Spleen (tissue), 11 donors: ENCODE measurements at regions not wholly inside any gene's neighbourhood (a gene's known extent, or its start where the extent isn't known, plus 50 kb on each side); places are given as distances from the start of the nearest gene placed in this dataset.

Source experiments
- DNase-seq: peaks from one replicate; pipeline ENCODE4 v3.0.0-alpha.2; 2020
- H3K27ac ChIP-seq, 8 donors: fragments of 200-600 bp; sonication (generic) in 7 of 8; 1 replicate in 4 of 8; 2 replicates in 4 of 8; pipeline versions ENCODE4 v1.5.0 to v1.8.0; 2016 to 2021; ENCODE audit warnings: inconsistent platforms in 4 of 8, mild to moderate bottlenecking in 4 of 8, moderate library complexity in 1 of 8
- H3K27me3 ChIP-seq, 7 donors: fragments of 200-600 bp; sonication (generic) in 6 of 7; replicated peaks in 1 of 7; 1 replicate in 4 of 7; 2 replicates in 3 of 7; pipeline versions ENCODE4 v1.5.0 to v1.8.0; 2016 to 2021; ENCODE audit warnings: inconsistent platforms in 3 of 7, mild to moderate bottlenecking in 1 of 7
- H3K36me3 ChIP-seq, 6 donors: fragments of 200-600 bp; sonication (generic) in 5 of 6; 1 replicate in 4 of 6; 2 replicates in 2 of 6; pipeline versions ENCODE4 v1.5.0 to v1.8.0; 2016 to 2021; ENCODE audit warnings: inconsistent platforms in 2 of 6
- H3K4me1 ChIP-seq, 6 donors: fragments of 200-600 bp; sonication (generic) in 5 of 6; 1 replicate in 3 of 6; 2 replicates in 3 of 6; pipeline versions ENCODE4 v1.5.0 to v1.8.0; 2016 to 2021; ENCODE audit warnings: inconsistent platforms in 3 of 6
- H3K4me3 ChIP-seq, 8 donors: fragments of 200-600 bp; sonication (generic) in 7 of 8; 1 replicate in 4 of 8; 2 replicates in 4 of 8; pipeline versions ENCODE4 v1.5.0 to v1.8.0; 2016 to 2021; ENCODE audit warnings: inconsistent platforms in 4 of 8, mild to moderate bottlenecking in 4 of 8, moderate library complexity in 2 of 8
- H3K9me3 ChIP-seq, 8 donors: fragments of 200-600 bp; sonication (generic) in 7 of 8; 1 replicate in 4 of 8; 2 replicates in 4 of 8; pipeline versions ENCODE4 v1.5.0 to v1.8.0; 2016 to 2021; ENCODE audit warnings: inconsistent platforms in 4 of 8
- CTCF ChIP-seq, 11 experiments: fragments of 200-600 bp in 7 of 11; fragments of 450-650 bp in 4 of 11; sonication (generic) in 4 of 11; IDR thresholded peaks in 8 of 11; conservative IDR thresholded peaks in 3 of 11; 1 replicate in 7 of 11; 2 replicates in 4 of 11; pipeline versions ENCODE4 v1.4.0 to v1.8.0; 2016 to 2021; ENCODE audit warnings: antibody characterized with exemption in 11 of 11, inconsistent platforms in 4 of 11, mild to moderate bottlenecking in 1 of 11
- POLR2A ChIP-seq, 3 donors: fragments of 450-650 bp; IDR thresholded peaks; one replicate each; pipeline ENCODE4 v1.5.1; 2017; ENCODE audit warnings: antibody characterized with exemption in 3 of 3, mild to moderate bottlenecking in 1 of 3
- POLR2AphosphoS5 ChIP-seq, 3 donors: sonication (generic); formaldehyde crosslinking; IDR thresholded peaks; one replicate each; pipeline ENCODE4 v1.5.1; 2017; ENCODE audit warnings: antibody characterized with exemption in 3 of 3
- WGBS, 5 donors: extraction: QIAGEN DNeasy Blood & Tissue Kit in 3 of 5; methylation state at CpG; one replicate each; pipeline versions ENCODE4 v1.1.5 to v1.1.7; 2013 to 2018; 5-methylcytosine and 5-hydroxymethylcytosine counted together
- intact Hi-C: fragments of 100-400 bp; cut with DNase I; formaldehyde crosslinking; loops from one replicate; pipeline ENCODE4 v1.15.0; 2023; ENCODE audit warnings: low total_unique reads
- donor health status: healthy with polysubstance abuse.
- donor health status: DM: no; HTN: no; CAD: no; lungs with moderate emphysema.
- donor health status: DM: no; HTN: no; CAD: no.
- donor health status: Bipolar disorder and iron deficiency.
- donor health status: healthy.
- donor health status: DM: no; HTN: no; CAD: no.
- donor health status: DM: yes; HTN: yes; CAD: no.

- intact Hi-C loops, result no loop called here
- Histone ChIP-seq H3K27ac (no peak overlapping the region), H3K27me3 (no peaks in the 10 kb centered on the region), H3K4me3 (no peak overlapping the region), H3K36me3 (no peaks in the 10 kb centered on the region), H3K4me1 (no peaks in the 10 kb centered on the region), H3K9me3 (no peaks in the 10 kb centered on the region)
- TF ChIP-seq CTCF (IDR thresholded peaks at IDR 0.05 in 8 of 11, conservative IDR thresholded peaks at IDR 0.05 in 3 of 11), result no peak
- TF ChIP-seq POLR2A (IDR thresholded peaks at IDR 0.05), result no peak
- TF ChIP-seq POLR2AphosphoS5 (IDR thresholded peaks at IDR 0.05), result no peak
- no peak for DNase-seq
- 76 to 94% (median 87%) methylated on average over 5 of the region's 5 CpGs for WGBS, 5 donors
These were observed 77.0 kb downstream of the FOXA2 start for GRCh38 chr20:22507240-22507961.

DNA sequence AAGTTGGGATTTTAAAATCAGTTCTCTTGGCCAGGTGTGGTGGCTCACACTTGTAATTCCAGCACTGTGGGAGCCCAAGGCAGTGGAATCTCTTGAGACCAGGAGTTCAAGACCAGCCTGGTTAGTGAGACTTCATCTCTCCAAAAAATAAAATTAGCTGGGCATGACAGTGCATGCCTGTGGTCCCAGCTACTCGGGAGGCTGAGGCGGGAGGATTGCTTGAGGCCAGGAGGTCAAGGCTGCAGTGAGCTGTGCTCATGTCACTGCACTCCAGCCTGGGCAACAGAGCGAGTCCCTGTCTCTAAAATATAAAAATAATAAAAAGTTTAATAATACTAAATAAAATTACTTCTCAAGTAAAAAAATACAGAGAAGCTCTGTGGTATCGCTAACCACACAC lies 77.5 kb downstream of the FOXA2 start:
- intact Hi-C loops, result no loop called here
- 66 to 87% (median 79%) methylated on average over 4 of the region's 4 CpGs for WGBS, 5 donors
- no peak for DNase-seq
- no peak for TF ChIP-seq CTCF (IDR thresholded peaks at IDR 0.05 in 8 of 11, conservative IDR thresholded peaks at IDR 0.05 in 3 of 11)
- TF ChIP-seq POLR2A (IDR thresholded peaks at IDR 0.05), result no peak
- TF ChIP-seq POLR2AphosphoS5 (IDR thresholded peaks at IDR 0.05), result no peak
- Histone ChIP-seq H3K4me3 (no peak overlapping the region), H3K4me1 (no peaks in the 10 kb centered on the region), H3K36me3 (no peaks in the 10 kb centered on the region), H3K27ac (no peak overlapping the region), H3K9me3 (no peaks in the 10 kb centered on the region), H3K27me3 (peaks cover 0 to 6% (median 0%) of the 10 kb centered on the region in 7 donors)

GRCh38 chr20:22504829-22505377 lies 79.5 kb downstream of the FOXA2 start:
- no peak for DNase-seq
- no peak overlapping the region for H3K4me3 ChIP-seq
- intact Hi-C loops, result no loop called here
- H3K27ac ChIP-seq, result no peak overlapping the region
- H3K27me3 ChIP-seq, result peaks cover 0 to 17% (median 0%) of the 10 kb centered on the region in 7 donors
- WGBS, 5 donors, result 78 to 89% (median 86%) methylated on average over 4 of the region's 4 CpGs
- no peaks in the 10 kb centered on the region for H3K36me3 ChIP-seq
- no peak for TF ChIP-seq POLR2A (IDR thresholded peaks at IDR 0.05)
- TF ChIP-seq POLR2AphosphoS5 (IDR thresholded peaks at IDR 0.05), result no peak
- TF ChIP-seq CTCF (IDR thresholded peaks at IDR 0.05 in 8 of 11, conservative IDR thresholded peaks at IDR 0.05 in 3 of 11), result no peak
- H3K4me1 ChIP-seq, result no peaks in the 10 kb centered on the region
- H3K9me3 ChIP-seq, result no peaks in the 10 kb centered on the region

- Histone ChIP-seq H3K9me3 (no peaks in the 10 kb centered on the region), H3K4me1 (no peaks in the 10 kb centered on the region), H3K4me3 (no peak overlapping the region), H3K27me3 (peaks cover 0 to 23% (median 0%) of the 10 kb centered on the region in 7 donors), H3K27ac (no peak overlapping the region), H3K36me3 (no peaks in the 10 kb centered on the region)
- intact Hi-C loops, result no loop called here
- TF ChIP-seq CTCF (IDR thresholded peaks at IDR 0.05 in 8 of 11, conservative IDR thresholded peaks at IDR 0.05 in 3 of 11), result no peak
- WGBS, 5 donors, result 86 to 91% (median 86%) methylated on average over 4 of the region's 4 CpGs
- DNase-seq, result no peak
These were observed 80.8 kb downstream of the FOXA2 start for GRCh38 chr20:22503577-22503976.
